Loucy (cell line): ENCODE measurements at regions not wholly inside any gene's neighbourhood (a gene's known extent, or its start where the extent isn't known, plus 50 kb on each side); places are given as distances from the start of the nearest gene placed in this dataset.

Source experiments
- EZH2phosphoT487 ChIP-seq: fragments of 200-600 bp; IDR thresholded peaks from 2 replicates; pipeline ENCODE4 v1.6.1; 2018; ENCODE audit warnings: antibody characterized with exemption, mild to moderate bottlenecking, moderate library complexity, borderline replicate concordance
- TF ChIP-seq, protein P1 (sequence below): fragments of 200-600 bp; sonication (generic); conservative IDR thresholded peaks from 2 replicates; pipeline ENCODE4 v1.5.1; 2014; ENCODE audit warnings: mild to moderate bottlenecking, antibody characterized with exemption, low read length

DNA sequence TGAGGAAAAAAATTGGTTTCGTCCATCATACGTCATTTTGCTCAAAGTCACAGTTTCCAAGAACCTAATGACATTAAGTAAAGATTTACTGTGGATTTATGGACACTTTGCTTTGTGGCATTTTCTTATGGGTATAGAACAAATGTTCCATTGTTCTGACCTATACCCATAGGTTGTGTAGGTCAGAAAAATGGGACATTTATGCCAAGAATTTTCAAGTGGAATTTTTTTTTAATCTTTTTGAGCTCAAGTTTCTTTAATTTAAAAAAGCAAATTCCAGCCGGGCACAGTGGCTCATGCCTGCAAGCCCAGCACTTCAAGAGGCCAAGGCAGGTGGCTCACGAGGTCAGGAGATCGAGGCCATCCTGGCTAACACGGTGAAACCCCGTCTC lies 187.5 kb upstream of the TPM1 start:
- TF ChIP-seq, protein P1, sequence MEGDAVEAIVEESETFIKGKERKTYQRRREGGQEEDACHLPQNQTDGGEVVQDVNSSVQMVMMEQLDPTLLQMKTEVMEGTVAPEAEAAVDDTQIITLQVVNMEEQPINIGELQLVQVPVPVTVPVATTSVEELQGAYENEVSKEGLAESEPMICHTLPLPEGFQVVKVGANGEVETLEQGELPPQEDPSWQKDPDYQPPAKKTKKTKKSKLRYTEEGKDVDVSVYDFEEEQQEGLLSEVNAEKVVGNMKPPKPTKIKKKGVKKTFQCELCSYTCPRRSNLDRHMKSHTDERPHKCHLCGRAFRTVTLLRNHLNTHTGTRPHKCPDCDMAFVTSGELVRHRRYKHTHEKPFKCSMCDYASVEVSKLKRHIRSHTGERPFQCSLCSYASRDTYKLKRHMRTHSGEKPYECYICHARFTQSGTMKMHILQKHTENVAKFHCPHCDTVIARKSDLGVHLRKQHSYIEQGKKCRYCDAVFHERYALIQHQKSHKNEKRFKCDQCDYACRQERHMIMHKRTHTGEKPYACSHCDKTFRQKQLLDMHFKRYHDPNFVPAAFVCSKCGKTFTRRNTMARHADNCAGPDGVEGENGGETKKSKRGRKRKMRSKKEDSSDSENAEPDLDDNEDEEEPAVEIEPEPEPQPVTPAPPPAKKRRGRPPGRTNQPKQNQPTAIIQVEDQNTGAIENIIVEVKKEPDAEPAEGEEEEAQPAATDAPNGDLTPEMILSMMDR, result no peak
- no peak for TF ChIP-seq EZH2phosphoT487
